Brain pericyte (primary cell): ENCODE measurements at regions not wholly inside any gene's neighbourhood (a gene's known extent, or its start where the extent isn't known, plus 50 kb on each side); places are given as distances from the start of the nearest gene placed in this dataset.
A peak's percentile ranks its signal among the peaks of the same experiment; 100 is the strongest.

Experiments
- DNase-seq: peaks from one replicate; pipeline ENCODE4 v3.0.0-alpha.2; 2012; ENCODE audit warnings: low read depth, low spot score

DNA sequence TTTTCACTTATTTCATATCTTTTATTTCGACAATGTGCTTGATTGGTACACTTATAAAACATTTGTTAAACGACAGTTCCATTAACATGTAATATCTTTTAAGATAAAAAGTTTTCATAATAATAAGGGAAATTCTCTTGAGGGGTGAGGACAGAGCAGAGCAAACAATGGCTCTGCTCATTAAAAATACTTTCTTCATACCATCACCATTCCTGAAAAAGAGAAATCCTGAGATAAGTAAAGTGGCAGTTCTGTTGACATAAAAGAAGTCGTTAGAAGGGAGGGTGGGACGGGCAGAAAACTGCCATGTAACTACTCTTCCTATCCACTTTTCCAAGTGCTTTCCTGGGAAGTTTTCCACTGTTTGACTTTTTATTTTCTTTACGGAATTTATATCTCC is 193.6 kb upstream of the CEP162 start:
- no peak for DNase-seq

DNA sequence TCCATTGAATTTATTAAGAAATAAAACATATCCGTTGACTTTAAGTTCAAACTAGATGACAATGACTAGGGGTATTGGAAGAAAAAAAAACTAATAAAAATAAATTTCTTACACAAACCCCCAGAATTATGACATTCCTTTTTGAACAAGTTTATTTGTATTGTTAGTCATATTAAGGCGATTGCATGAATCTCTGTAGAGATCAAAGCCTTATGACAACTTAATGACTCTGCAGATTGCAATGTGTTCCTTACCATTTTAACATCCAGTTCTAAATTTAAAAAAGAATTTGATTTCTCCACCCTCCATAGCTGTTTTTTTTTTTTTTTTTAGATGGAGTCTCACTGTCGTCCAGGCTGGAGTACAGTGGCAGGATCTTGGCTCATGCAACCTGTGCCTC is 189.8 kb upstream of the CEP162 start:
- no peak for DNase-seq

DNA sequence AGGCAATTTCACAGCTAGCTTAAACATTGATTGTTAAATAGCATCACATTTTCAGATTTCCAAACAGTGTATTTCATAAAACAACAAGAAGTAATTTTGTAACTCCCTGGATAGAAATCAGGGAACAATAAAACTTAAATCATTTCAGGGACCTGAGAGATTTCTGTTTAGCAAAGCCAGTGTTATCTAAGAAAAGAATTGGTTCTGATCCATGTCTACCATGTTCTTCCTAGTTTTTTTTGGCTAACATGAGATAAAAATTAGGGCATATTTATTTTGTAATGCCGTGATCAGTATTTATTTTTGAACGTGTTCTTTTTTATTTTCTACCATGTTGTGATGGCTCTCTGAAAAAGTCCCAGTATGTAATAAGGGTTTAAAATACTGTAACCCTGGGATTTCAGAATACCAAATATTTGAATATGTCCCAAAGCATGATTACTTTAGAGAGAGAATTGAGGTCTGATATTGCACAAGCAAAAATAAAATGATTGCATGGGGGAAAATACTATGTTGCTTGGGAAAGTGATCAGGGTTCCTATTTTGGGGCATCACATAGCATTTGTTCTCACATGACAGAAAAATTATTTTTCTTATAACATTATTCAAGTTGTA is 188.7 kb upstream of the CEP162 start:
- no peak for DNase-seq

DNA sequence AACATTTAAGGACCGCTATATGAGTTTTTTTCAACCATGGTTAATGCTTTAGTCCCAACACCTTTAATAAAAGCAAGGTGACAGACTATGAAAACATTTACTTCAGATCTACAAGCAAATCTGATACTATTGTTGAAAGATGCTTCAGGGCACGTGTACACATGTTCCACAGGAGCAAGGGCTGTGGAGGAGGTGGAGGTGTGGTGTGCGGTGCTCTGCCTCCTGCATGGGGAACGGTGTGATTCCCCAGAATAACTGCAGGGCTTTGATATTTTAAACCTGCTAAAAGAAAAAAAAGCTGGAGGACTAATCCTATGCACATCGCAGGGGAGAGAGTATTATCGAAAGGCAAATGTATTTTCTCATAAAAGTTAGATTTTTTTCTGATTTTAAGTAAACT is 188.1 kb upstream of the CEP162 start:
- no peak for DNase-seq

GRCh38 chr6:84415068-84415467 is 187.6 kb upstream of the CEP162 start:
- DNase-seq, result no peak

DNA sequence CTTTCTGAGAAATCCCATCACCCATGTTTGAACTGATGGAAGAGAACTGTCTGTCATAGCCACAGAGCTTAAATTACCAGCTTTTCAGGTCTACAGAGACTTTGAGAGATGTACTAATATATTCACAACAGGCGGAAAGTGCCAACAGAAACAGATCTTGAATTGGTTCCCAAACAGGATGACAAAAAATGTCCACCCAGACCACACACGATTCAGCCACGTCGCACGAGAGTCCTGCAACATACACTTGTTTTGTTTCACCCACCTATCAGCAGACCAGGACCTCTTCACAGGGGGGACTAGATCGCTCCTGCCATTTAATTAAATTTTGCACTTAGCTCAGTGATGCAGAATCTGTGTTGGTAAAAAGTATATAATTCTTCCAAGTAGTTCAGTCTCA is 187.1 kb upstream of the CEP162 start:
- DNase-seq, result no peak

DNA sequence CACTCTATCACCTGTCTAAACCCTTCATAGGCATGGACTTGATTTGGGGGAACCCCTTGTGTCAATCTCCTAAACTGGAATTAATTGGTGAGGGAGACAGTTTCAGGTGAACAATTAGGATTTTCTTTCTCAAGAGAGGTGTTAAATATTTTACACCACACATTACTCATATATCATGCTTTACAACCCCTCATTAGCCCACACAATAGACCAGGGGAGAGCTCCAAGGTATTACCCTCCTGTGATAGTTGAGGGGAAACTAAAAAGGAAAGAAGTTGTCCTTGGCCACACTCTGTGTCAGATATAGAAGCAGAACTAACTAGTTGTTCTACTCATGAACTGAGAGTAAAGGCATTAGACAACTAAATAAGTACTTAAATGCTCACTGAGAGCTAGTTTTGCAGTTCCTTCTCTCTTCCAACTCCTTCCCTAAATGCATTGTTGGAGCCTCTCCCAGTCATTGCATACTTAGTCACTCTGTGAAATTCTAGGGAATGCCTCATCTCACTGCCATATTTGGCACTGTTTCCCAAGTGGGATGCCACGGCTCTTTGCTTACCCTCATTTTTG is 183.7 kb upstream of the CEP162 start:
- no peak for DNase-seq

DNA sequence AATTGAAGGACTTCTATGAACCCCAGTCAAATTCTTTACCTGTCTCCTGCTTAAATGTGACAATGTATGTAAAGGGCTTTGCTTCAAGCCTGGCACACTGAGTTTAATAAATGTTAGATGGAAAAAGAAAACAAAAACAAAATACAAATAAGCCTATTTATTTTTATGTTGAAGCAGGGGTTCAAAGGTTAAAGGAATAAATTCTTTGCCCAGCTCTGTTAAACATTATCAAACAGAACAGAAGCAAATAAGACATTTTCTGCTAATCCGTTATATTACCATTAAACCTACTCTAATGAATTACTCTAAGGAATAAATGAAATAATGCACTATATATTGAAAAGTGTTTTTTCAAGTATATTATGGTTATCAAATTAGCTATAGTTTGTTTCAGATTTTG is 182.5 kb upstream of the CEP162 start:
- DNase-seq, result no peak

DNA sequence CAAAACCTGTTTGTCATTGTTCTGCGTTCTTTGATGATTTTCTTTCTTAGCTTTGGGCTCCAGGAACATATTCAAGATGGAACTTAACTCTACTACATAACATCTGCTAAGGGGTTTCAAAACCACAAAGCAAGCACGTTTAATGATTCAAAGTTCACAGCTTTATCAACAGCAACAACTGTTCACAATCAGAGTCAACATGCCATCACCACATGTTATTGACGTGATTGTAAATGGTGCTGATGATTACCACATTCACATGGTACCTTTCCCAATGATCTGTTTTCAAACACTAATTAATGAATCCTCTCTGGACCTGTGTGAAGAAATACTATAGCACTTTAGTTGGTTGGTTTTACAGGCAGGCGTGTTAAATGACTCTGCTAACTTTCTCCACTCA is 180.6 kb upstream of the CEP162 start:
- DNase-seq, result no peak

- no peak for DNase-seq
Observed at GRCh38 chr6:84403545-84403944, 176.1 kb upstream of the CEP162 start.

DNA sequence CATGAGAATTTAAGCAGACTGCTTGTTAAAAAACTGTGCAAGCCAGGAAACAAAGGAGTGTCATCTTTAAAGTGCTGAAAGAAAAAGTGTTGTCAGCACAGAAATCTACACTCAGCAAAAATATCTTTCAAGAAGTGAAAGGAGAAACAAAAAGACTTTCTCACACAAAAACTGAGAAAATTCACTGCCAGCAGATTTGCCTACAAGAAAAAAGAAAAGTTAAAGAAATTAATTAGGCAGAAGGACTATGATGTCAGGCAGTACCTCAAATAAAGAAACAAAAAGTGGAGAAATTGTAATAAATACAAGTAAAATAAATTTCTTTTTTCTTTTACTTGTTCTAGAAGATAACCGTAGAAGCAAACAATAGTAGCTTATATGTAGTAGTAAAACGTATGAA is 171.6 kb upstream of the CEP162 start:
- DNase-seq, result no peak

GRCh38 chr6:84392261-84392660 is 164.8 kb upstream of the CEP162 start:
- DNase-seq, result no peak

GRCh38 chr6:84390851-84391250 is 163.4 kb upstream of the CEP162 start:
- no peak for DNase-seq

GRCh38 chr6:84390334-84390733 is 162.9 kb upstream of the CEP162 start:
- DNase-seq, result peak; percentile 30

DNA sequence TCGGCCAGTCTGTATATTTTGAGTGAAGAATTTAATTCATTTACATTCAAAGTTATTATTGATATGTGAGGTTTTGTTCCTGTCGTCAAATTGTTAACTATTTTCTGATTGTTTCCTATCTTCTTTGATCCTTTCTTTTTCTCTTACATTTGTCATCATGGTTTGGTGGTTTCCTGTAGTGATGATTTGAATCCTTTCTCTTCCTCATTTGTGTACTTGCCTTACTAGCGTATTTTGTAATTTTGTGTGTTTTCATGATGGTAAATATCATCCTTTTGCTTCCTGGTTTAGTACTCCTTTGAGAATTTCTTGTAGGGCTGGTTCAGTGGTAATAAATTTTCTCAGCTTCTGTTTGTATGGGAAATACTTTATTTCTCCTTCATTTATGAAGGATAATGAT is 151.7 kb upstream of the CEP162 start:
- no peak for DNase-seq

- DNase-seq, result no peak
Observed at GRCh38 chr6:84372290-84372689, 144.8 kb upstream of the CEP162 start.

DNA sequence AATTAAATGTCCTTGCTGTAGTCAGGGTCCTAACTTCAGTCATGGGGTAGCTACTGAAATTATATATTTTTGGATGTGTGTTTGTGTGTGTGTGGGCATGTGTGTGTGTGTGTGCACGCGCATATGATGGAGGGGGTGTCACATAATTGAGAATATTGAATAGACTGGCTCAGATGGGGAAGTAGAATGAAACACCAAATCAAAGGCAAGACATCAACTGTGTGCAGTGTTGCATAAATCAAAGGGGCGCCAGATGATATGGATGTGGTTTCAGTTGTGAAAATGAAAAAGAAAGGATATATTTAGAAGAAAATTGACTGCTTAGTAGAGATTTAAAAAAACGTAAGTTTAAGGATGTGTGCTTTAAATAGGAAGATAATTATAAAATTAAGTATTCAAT is 144.2 kb upstream of the CEP162 start:
- no peak for DNase-seq

GRCh38 chr6:84362193-84362821 is 134.9 kb upstream of the CEP162 start:
- DNase-seq, result no peak

DNA sequence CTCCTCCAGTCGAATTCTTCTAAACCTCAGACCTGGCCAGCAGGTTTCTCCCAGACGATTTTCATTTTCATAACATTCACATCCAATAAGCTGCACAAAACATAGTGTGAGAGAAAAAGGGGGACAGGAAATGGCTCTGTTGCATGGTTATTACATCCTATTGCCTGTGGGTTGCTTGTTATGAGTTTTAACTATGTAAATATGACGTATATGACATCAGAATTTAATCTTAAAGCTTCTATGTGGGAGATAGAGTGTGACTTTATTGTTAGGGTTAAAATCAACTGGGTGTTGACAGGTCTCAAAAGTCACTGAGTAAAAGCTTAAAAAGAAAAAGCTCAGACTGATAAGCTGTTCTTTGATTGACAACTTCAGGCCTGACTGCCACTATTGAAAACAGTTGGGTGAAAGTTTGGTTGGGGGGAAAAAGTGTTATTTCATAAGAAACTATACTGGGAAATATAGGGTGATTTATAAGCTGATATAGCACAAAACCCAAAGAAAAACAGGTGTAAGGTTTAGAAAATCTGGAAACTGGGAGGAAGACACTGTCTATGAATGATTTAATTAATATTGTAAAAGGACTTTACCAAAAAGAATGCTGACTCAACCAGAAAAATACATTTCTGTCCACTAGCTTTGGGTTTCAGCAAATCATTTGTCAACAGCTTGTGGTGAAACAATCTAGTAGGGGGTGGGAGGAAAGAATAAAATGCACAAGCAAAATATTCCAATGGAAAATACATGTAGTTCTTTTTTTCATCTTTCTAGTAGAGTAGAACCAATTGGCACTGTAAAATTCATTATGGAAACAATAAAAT is 134.1 kb upstream of the CEP162 start:
- no peak for DNase-seq

DNA sequence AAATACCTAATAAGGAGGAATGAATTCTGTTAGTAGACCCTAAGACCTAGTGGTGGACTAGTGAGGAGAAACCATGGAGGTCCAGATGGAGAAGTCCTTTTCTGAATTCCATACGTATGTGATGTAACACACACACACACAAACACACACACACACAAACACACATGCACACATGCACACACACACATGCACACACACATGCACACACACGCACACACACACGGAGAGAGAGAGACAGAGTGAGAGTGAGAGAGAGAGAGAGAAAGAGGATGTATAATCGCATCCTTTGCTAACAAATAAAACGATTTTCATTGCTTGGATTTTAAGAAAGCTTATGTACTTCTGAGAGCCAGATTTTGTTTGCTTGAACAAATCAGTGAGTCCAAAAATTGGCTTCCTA is 132.6 kb upstream of the CEP162 start:
- DNase-seq, result no peak

DNA sequence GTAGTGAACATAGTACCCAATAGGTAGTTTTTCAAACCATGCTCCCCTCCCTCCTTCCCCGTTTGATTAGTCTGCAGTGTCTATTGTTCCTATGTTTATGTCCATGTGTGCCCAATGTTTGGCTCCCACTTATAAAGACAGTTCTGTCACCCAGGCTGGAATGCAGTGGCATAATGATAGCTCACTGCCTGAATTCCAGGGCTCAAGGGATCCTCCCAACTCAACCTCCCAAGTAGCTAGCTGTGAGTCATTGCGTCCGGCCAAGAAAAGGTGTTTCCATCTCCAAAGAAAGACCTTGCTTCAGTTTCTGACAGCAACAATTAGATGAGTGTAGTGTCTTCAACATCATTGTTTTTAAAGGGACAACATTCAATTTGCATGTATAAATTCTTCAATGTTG is 131.1 kb upstream of the CEP162 start:
- no peak for DNase-seq

- no peak for DNase-seq
Observed at GRCh38 chr6:84357631-84358030, 130.2 kb upstream of the CEP162 start.

GRCh38 chr6:84356907-84357306 is 129.5 kb upstream of the CEP162 start:
- no peak for DNase-seq
